ENCODE measurements at regions not wholly inside any gene's neighbourhood (a gene's known extent, or its start where the extent isn't known, plus 50 kb on each side); places are given as distances from the start of the nearest gene placed in this dataset.

GRCh38 chr1:60896701-60897363, 185.5 kb upstream of the NFIA start:
- Histone ChIP-seq H3K79me2 (ENCODE audit: insufficient read depth, low read length) (no peaks in the 10 kb centered on the region), H3F3A (ENCODE audit: insufficient read depth) (no peaks in the 10 kb centered on the region), H3K27ac (ENCODE audit: low read depth, low read length) (no peak overlapping the region), H2AFZ (ENCODE audit: low read depth, low read length, severe bottlenecking) (no peak overlapping the region), H3K4me2 (ENCODE audit: low read depth, low read length, poor library complexity, severe bottlenecking) (no peak overlapping the region), H3K27me3 (ENCODE audit: low read length) (no peaks in the 10 kb centered on the region), H3K9me2 (replicated peaks; ENCODE audit: insufficient read depth, low read length) (no peaks in the 10 kb centered on the region), H3K4me3 (ENCODE audit: insufficient read depth, low read length, poor library complexity, severe bottlenecking) (no peak overlapping the region), H3K36me3 (ENCODE audit: low read length) (no peaks in the 10 kb centered on the region), H4K20me1 (ENCODE audit: low read depth, low read length) (no peaks in the 10 kb centered on the region), H3K9ac (ENCODE audit: low read length) (no peak overlapping the region), H3K9me3 (ENCODE audit: insufficient read depth, low read length) (no peaks in the 10 kb centered on the region)
- TF ChIP-seq, protein P1, sequence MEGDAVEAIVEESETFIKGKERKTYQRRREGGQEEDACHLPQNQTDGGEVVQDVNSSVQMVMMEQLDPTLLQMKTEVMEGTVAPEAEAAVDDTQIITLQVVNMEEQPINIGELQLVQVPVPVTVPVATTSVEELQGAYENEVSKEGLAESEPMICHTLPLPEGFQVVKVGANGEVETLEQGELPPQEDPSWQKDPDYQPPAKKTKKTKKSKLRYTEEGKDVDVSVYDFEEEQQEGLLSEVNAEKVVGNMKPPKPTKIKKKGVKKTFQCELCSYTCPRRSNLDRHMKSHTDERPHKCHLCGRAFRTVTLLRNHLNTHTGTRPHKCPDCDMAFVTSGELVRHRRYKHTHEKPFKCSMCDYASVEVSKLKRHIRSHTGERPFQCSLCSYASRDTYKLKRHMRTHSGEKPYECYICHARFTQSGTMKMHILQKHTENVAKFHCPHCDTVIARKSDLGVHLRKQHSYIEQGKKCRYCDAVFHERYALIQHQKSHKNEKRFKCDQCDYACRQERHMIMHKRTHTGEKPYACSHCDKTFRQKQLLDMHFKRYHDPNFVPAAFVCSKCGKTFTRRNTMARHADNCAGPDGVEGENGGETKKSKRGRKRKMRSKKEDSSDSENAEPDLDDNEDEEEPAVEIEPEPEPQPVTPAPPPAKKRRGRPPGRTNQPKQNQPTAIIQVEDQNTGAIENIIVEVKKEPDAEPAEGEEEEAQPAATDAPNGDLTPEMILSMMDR (IDR thresholded peaks at IDR 0.05; ENCODE audit: insufficient read depth, low read length, poor library complexity, severe bottlenecking): no peak
- no peak for TF ChIP-seq EZH2phosphoT487 (conservative IDR thresholded peaks at IDR 0.05; ENCODE audit: low read length)

DNA sequence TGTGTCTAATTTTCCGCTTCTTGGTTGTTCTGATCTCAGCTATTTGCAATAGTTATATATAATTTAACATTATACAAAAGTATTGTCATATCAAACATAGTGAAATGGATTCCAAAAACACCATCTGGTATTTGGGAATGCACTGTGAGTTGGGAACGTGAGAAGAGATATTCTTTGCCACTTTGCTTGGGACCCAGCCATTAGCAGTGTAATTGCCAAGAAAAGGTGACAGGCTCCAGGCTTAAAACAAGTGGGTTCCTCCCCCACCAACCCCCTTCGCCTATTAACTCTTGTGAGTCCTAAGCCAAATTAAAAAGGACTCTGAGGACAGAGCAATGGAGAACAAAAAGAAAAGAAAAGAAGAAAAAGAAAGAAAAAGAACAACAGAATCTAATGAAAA, 186.7 kb upstream of the NFIA start:
- H3K4me3 ChIP-seq (ENCODE audit: insufficient read depth, low read length, poor library complexity, severe bottlenecking): no peak overlapping the region
- no peak overlapping the region for H2AFZ ChIP-seq (ENCODE audit: low read depth, low read length, severe bottlenecking)
- H3K79me2 ChIP-seq (ENCODE audit: insufficient read depth, low read length): no peaks in the 10 kb centered on the region
- TF ChIP-seq EZH2phosphoT487 (conservative IDR thresholded peaks at IDR 0.05; ENCODE audit: low read length): no peak
- TF ChIP-seq, protein P1 (IDR thresholded peaks at IDR 0.05; ENCODE audit: insufficient read depth, low read length, poor library complexity, severe bottlenecking): no peak
- H3K27ac ChIP-seq (ENCODE audit: low read depth, low read length): no peak overlapping the region
- no peak overlapping the region for H3K9ac ChIP-seq (ENCODE audit: low read length)
- no peaks in the 10 kb centered on the region for H3K9me2 ChIP-seq (replicated peaks; ENCODE audit: insufficient read depth, low read length)
- H3K27me3 ChIP-seq (ENCODE audit: low read length): no peaks in the 10 kb centered on the region
- H3F3A ChIP-seq (ENCODE audit: insufficient read depth): no peaks in the 10 kb centered on the region
- no peak overlapping the region for H3K4me2 ChIP-seq (ENCODE audit: low read depth, low read length, poor library complexity, severe bottlenecking)
- no peaks in the 10 kb centered on the region for H3K9me3 ChIP-seq (ENCODE audit: insufficient read depth, low read length)
- H4K20me1 ChIP-seq (ENCODE audit: low read depth, low read length): no peaks in the 10 kb centered on the region
- H3K36me3 ChIP-seq (ENCODE audit: low read length): no peaks in the 10 kb centered on the region

- H3K9ac ChIP-seq (ENCODE audit: low read length): no peak overlapping the region
- no peak overlapping the region for H3K4me3 ChIP-seq (ENCODE audit: insufficient read depth, low read length, poor library complexity, severe bottlenecking)
- H3K27ac ChIP-seq (ENCODE audit: low read depth, low read length): no peak overlapping the region
- H3K9me2 ChIP-seq (replicated peaks; ENCODE audit: insufficient read depth, low read length): no peaks in the 10 kb centered on the region
- no peak overlapping the region for H3K4me2 ChIP-seq (ENCODE audit: low read depth, low read length, poor library complexity, severe bottlenecking)
- no peaks in the 10 kb centered on the region for H3K9me3 ChIP-seq (ENCODE audit: insufficient read depth, low read length)
- H3K79me2 ChIP-seq (ENCODE audit: insufficient read depth, low read length): no peaks in the 10 kb centered on the region
- no peak overlapping the region for H2AFZ ChIP-seq (ENCODE audit: low read depth, low read length, severe bottlenecking)
- no peak for TF ChIP-seq EZH2phosphoT487 (conservative IDR thresholded peaks at IDR 0.05; ENCODE audit: low read length)
- TF ChIP-seq, protein P1 (IDR thresholded peaks at IDR 0.05; ENCODE audit: insufficient read depth, low read length, poor library complexity, severe bottlenecking): no peak
- no peaks in the 10 kb centered on the region for H4K20me1 ChIP-seq (ENCODE audit: low read depth, low read length)
- H3K36me3 ChIP-seq (ENCODE audit: low read length): no peaks in the 10 kb centered on the region
- H3K27me3 ChIP-seq (ENCODE audit: low read length): no peaks in the 10 kb centered on the region
- H3F3A ChIP-seq (ENCODE audit: insufficient read depth): no peaks in the 10 kb centered on the region
Observed at GRCh38 chr1:60895252-60895651, 187.1 kb upstream of the NFIA start.

All from SU-DHL-6 (cell line).